OCI-LY7 (cell line): ENCODE measurements at regions not wholly inside any gene's neighbourhood (a gene's known extent, or its start where the extent isn't known, plus 50 kb on each side); places are given as distances from the start of the nearest gene placed in this dataset.

Source experiments
- BruUV-seq: library from RNA; stranded (reverse); fragments of 400-500 nt; replicated peaks from 2 replicates; lab custom pipeline; 2021; lab: Mats Ljungman, UMichigan
- CTCF ChIA-PET: fragments of 300-600 bp; sonication (Branson Sonifier 250); formaldehyde crosslinking; loops from one replicate; lab custom pipeline; 2022; ENCODE audit warnings: antibody characterized with exemption; ENCODE audit not compliant: unreplicated experiment; lab: Charles Lee
- POLR2A ChIA-PET: fragments of 300-600 bp; sonication (Branson Sonifier 250); formaldehyde crosslinking; loops from one replicate; lab custom pipeline; 2022; ENCODE audit warnings: antibody characterized with exemption; lab: Charles Lee
- DNase-seq: peaks from one replicate; pipeline ENCODE4 v3.0.0-alpha.2; 2015; ENCODE audit warnings: low spot score
- H2AFZ ChIP-seq: fragments of 200-600 bp; sonication (generic), shearing (Covaris generic); 2 replicates; pipeline ENCODE4 v1.6.1; 2014; ENCODE audit warnings: mild to moderate bottlenecking, antibody characterized with exemption, low read length, moderate library complexity
- H3K27ac ChIP-seq: fragments of 200-600 bp; sonication (generic); 2 replicates; pipeline ENCODE4 v1.5.1; 2014; ENCODE audit warnings: mixed run types, low read depth, mild to moderate bottlenecking, moderate library complexity, low read length, inconsistent platforms; ENCODE audit not compliant: poor library complexity, severe bottlenecking
- H3K36me3 ChIP-seq: fragments of 200-600 bp; sonication (generic); 2 replicates; pipeline ENCODE4 v1.6.1; 2014; ENCODE audit warnings: mild to moderate bottlenecking, antibody characterized with exemption, low read length, moderate library complexity, mixed read lengths; ENCODE audit not compliant: insufficient read depth
- H3K4me1 ChIP-seq: fragments of 200-600 bp; sonication (generic); 2 replicates; pipeline ENCODE4 v1.5.1; 2014; ENCODE audit warnings: mild to moderate bottlenecking, low read length; ENCODE audit not compliant: insufficient read depth, poor library complexity, severe bottlenecking
- H3K4me2 ChIP-seq: fragments of 200-600 bp; sonication (generic); 2 replicates; pipeline ENCODE4 v1.6.1; 2014; ENCODE audit warnings: mild to moderate bottlenecking, low read length
- H3K4me3 ChIP-seq: fragments of 200-600 bp; sonication (generic); 2 replicates; pipeline ENCODE4 v1.5.1; 2014; ENCODE audit warnings: mild to moderate bottlenecking, low read depth, low read length; ENCODE audit not compliant: poor library complexity, severe bottlenecking
- H3K79me2 ChIP-seq: fragments of 200-600 bp; sonication (generic); 2 replicates; pipeline ENCODE4 v1.6.1; 2016; ENCODE audit warnings: low read depth, mild to moderate bottlenecking, low read length, moderate library complexity, mixed read lengths; ENCODE audit not compliant: insufficient read depth
- H3K9me2 ChIP-seq: fragments of 200-600 bp; sonication (generic); 2 replicates; pipeline ENCODE4 v1.6.1; 2016; ENCODE audit warnings: mild to moderate bottlenecking, low read length, mixed read lengths; ENCODE audit not compliant: insufficient read depth
- H3K9me3 ChIP-seq: fragments of 200-600 bp; sonication (generic); 2 replicates; pipeline ENCODE4 v1.6.1; 2014; ENCODE audit warnings: mild to moderate bottlenecking, mixed run types, low read length, mixed read lengths
- H4K20me1 ChIP-seq: fragments of 200-600 bp; sonication (generic); 2 replicates; pipeline ENCODE4 v1.6.1; 2014; ENCODE audit warnings: mild to moderate bottlenecking, antibody characterized with exemption, low read length, moderate library complexity, mixed read lengths; ENCODE audit not compliant: insufficient read depth
- EZH2phosphoT487 ChIP-seq: fragments of 200-600 bp; sonication (generic); IDR thresholded peaks from 2 replicates; pipeline ENCODE4 v1.6.1; 2018; ENCODE audit warnings: low read depth, borderline replicate concordance, mild to moderate bottlenecking, mixed run types, antibody characterized with exemption, low read length, moderate library complexity, mixed read lengths
- intact Hi-C: fragments of 100-400 bp; cut with micrococcal nuclease; formaldehyde crosslinking; loops from one replicate; pipeline ENCODE4 v1.10.0; 2022; ENCODE audit not compliant: unreplicated experiment
- TF ChIP-seq, protein P1 (sequence below): fragments of 200-600 bp; sonication (generic); conservative IDR thresholded peaks from 2 replicates; pipeline ENCODE4 v1.5.1; 2014; ENCODE audit warnings: mild to moderate bottlenecking, antibody characterized with exemption, low read length, moderate library complexity, mixed read lengths

DNA sequence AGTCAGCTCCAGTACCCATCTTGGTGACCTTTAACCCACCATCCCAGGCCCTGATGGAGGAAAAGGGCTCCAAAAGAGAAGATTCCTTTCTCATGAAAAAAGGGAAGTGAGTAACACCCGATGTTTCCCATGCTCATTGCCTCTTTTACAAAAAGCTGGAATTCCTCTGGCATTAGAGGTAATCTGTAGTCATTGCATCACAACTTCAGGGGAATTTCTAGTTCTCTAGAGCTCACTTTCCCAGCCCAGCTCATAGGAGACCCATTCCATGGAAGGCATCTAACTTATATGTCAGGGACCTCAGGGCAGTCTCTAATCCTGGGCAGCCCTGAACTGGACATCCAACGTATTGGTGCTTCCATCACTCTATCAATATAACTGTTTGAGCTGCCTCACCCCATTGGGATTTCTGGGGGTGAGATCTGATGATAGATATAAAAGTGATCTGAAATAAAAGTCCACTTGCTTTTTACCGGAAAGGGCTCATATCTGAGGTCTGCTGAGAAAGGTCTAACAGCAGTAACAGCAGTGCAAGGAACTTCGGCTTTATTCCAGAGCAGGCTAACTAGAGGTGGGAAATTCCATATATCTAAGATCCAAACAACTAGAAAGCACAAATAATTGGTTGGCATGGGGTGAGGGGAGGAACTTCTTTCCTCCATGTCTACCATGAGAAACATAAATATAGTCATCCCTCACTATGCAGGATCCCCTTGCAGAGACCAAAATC is 106.1 kb downstream of the ETAA1 start:
- BruUV-seq = no TSS peak
- Histone ChIP-seq H3K4me2 (no peak overlapping the region), H3K36me3 (no peaks in the 10 kb centered on the region), H3K4me1 (no peaks in the 10 kb centered on the region), H4K20me1 (no peaks in the 10 kb centered on the region), H3K79me2 (no peaks in the 10 kb centered on the region), H2AFZ (no peak overlapping the region), H3K4me3 (no peak overlapping the region), H3K9me3 (no peaks in the 10 kb centered on the region), H3K27ac (no peak overlapping the region), H3K9me2 (no peaks in the 10 kb centered on the region)
- intact Hi-C loops = no loop called here
- ChIA-PET CTCF (no interaction called here), POLR2A (no interaction called here)
- TF ChIP-seq, protein P1, sequence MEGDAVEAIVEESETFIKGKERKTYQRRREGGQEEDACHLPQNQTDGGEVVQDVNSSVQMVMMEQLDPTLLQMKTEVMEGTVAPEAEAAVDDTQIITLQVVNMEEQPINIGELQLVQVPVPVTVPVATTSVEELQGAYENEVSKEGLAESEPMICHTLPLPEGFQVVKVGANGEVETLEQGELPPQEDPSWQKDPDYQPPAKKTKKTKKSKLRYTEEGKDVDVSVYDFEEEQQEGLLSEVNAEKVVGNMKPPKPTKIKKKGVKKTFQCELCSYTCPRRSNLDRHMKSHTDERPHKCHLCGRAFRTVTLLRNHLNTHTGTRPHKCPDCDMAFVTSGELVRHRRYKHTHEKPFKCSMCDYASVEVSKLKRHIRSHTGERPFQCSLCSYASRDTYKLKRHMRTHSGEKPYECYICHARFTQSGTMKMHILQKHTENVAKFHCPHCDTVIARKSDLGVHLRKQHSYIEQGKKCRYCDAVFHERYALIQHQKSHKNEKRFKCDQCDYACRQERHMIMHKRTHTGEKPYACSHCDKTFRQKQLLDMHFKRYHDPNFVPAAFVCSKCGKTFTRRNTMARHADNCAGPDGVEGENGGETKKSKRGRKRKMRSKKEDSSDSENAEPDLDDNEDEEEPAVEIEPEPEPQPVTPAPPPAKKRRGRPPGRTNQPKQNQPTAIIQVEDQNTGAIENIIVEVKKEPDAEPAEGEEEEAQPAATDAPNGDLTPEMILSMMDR = no peak
- TF ChIP-seq EZH2phosphoT487 = no peak
- DNase-seq = no peak

DNA sequence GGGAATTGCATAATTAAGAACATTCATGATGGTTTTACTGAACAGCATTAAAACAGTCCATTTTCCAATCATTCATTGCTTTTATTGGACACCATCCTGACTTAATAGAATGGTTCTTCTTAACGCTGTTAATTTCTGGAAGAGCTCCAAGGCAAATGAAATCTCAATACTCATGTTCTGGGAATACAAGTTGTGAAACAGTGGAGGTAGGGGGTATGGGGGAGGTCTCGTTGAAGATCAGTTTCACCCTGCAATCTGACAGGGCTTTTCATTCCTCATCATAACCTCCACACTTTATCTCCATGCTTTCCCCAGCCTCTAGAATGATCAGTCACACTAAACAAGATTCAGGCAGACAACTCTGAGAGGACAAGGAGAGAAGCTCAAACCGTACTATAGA is 113.6 kb downstream of the ETAA1 start:
- Histone ChIP-seq H3K9me2 (no peaks in the 10 kb centered on the region), H3K27ac (no peak overlapping the region), H2AFZ (no peak overlapping the region), H3K4me2 (no peak overlapping the region), H3K36me3 (no peaks in the 10 kb centered on the region), H3K4me1 (no peaks in the 10 kb centered on the region), H3K9me3 (no peaks in the 10 kb centered on the region), H3K79me2 (no peaks in the 10 kb centered on the region), H4K20me1 (no peaks in the 10 kb centered on the region), H3K4me3 (no peak overlapping the region)
- DNase-seq = no peak
- intact Hi-C loops = no loop called here
- no TSS peak for BruUV-seq
- ChIA-PET POLR2A (no interaction called here), CTCF (no interaction called here)
- TF ChIP-seq, protein P1 = no peak
- no peak for TF ChIP-seq EZH2phosphoT487

DNA sequence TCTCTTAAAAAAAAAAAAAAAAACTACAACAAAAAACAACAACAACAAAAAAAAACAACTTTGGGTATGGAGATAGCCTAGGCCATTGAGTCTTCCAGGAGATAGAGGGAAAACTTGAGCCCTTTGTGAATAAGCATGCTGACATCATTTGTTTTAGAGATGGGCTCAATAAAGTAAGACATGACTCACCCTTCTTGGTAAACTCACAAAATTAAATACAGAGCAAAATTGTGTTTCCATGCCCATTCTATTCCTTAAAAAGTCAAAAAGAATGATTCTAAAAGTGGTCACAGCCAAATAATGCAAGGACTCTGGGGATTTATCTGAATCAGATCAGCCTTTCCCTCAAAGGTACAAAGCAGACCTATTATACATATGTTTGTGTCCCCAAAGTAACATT is 117.4 kb downstream of the ETAA1 start:
- POLR2A ChIA-PET = no interaction called here
- CTCF ChIA-PET = no interaction called here
- no peaks in the 10 kb centered on the region for H3K36me3 ChIP-seq
- intact Hi-C loops = no loop called here
- H4K20me1 ChIP-seq = no peaks in the 10 kb centered on the region
- no peaks in the 10 kb centered on the region for H3K9me2 ChIP-seq
- no peak for TF ChIP-seq EZH2phosphoT487
- TF ChIP-seq, protein P1 = no peak
- H3K4me2 ChIP-seq = no peak overlapping the region
- no peak overlapping the region for H3K4me3 ChIP-seq
- H3K9me3 ChIP-seq = no peaks in the 10 kb centered on the region
- no peaks in the 10 kb centered on the region for H3K79me2 ChIP-seq
- BruUV-seq = no TSS peak
- H2AFZ ChIP-seq = no peak overlapping the region
- no peak overlapping the region for H3K27ac ChIP-seq
- DNase-seq = no peak
- no peaks in the 10 kb centered on the region for H3K4me1 ChIP-seq
